Prostate gland (tissue), 2 donors: ENCODE measurements at regions not wholly inside any gene's neighbourhood (a gene's known extent, or its start where the extent isn't known, plus 50 kb on each side); places are given as distances from the start of the nearest gene placed in this dataset.

Experiments used
- CTCF ChIP-seq, 4 experiments: fragments of 200-600 bp in 2 of 4; fragments of 450-650 bp in 2 of 4; sonication (generic) in 2 of 4; IDR thresholded peaks; 1 replicate in 3 of 4; 2 replicates in 1 of 4; pipeline ENCODE4 v1.5.1; 2016 to 2019; ENCODE audit warnings: antibody characterized with exemption in 4 of 4, mild to moderate bottlenecking in 2 of 4, moderate library complexity in 2 of 4
- POLR2A ChIP-seq: fragments of 450-650 bp; IDR thresholded peaks from one replicate; pipeline ENCODE4 v1.6.1; 2016; ENCODE audit warnings: antibody characterized with exemption, mild to moderate bottlenecking
- POLR2AphosphoS5 ChIP-seq: sonication (generic); formaldehyde crosslinking; IDR thresholded peaks from one replicate; pipeline ENCODE4 v1.6.1; 2017; ENCODE audit warnings: antibody characterized with exemption

GRCh38 chr3:187963003-187963676, 190.8 kb upstream of the LPP start:
- TF ChIP-seq POLR2AphosphoS5, result no peak
- TF ChIP-seq CTCF (IDR thresholded peaks at IDR 0.05), result no peak
- TF ChIP-seq POLR2A, result no peak
